ENCODE measurements at regions not wholly inside any gene's neighbourhood (a gene's known extent, or its start where the extent isn't known, plus 50 kb on each side); places are given as distances from the start of the nearest gene placed in this dataset.

GRCh38 chr11:92297567-92298553 is 73.2 kb downstream of the FAT3 start:
- no peak for TF ChIP-seq CTCF (IDR thresholded peaks at IDR 0.05)
- no peak for TF ChIP-seq EP300 (IDR thresholded peaks at IDR 0.05)
